Glutamatergic neuron (in vitro differentiated cells): ENCODE measurements at regions not wholly inside any gene's neighbourhood (a gene's known extent, or its start where the extent isn't known, plus 50 kb on each side); places are given as distances from the start of the nearest gene placed in this dataset.

Experiments
- DNase-seq: peaks from one replicate; pipeline ENCODE4 v3.0.0; 2022
- H3K27ac Mint-ChIP-seq: one replicate; pipeline ENCODE4 v1.8.0; 2020; ENCODE audit warnings: mild to moderate bottlenecking, mixed read lengths, inconsistent platforms; ENCODE audit not compliant: unreplicated experiment
- H3K27me3 Mint-ChIP-seq: one replicate; pipeline ENCODE4 v1.8.0; 2020; ENCODE audit warnings: mild to moderate bottlenecking, moderate library complexity, mixed read lengths, inconsistent platforms; ENCODE audit not compliant: unreplicated experiment
- H3K36me3 Mint-ChIP-seq: one replicate; pipeline ENCODE4 v1.8.0; 2020; ENCODE audit warnings: mild to moderate bottlenecking, mixed read lengths, inconsistent platforms; ENCODE audit not compliant: unreplicated experiment
- H3K4me1 Mint-ChIP-seq: one replicate; pipeline ENCODE4 v1.8.0; 2020; ENCODE audit warnings: mild to moderate bottlenecking, low read depth, mixed read lengths, inconsistent platforms; ENCODE audit not compliant: unreplicated experiment
- H3K4me3 Mint-ChIP-seq: one replicate; pipeline ENCODE4 v1.8.0; 2020; ENCODE audit warnings: mild to moderate bottlenecking, mixed read lengths, inconsistent platforms; ENCODE audit not compliant: unreplicated experiment
- H3K9me3 Mint-ChIP-seq: one replicate; pipeline ENCODE4 v1.8.0; 2020; ENCODE audit warnings: mild to moderate bottlenecking, moderate library complexity, mixed read lengths, inconsistent platforms; ENCODE audit not compliant: unreplicated experiment
- TF ChIP-seq, protein P1 (sequence below): fragments of 200-600 bp; sonication (generic); IDR thresholded peaks from one replicate; pipeline ENCODE4 v1.5.0; 2021; ENCODE audit not compliant: partially characterized antibody, unreplicated experiment

DNA sequence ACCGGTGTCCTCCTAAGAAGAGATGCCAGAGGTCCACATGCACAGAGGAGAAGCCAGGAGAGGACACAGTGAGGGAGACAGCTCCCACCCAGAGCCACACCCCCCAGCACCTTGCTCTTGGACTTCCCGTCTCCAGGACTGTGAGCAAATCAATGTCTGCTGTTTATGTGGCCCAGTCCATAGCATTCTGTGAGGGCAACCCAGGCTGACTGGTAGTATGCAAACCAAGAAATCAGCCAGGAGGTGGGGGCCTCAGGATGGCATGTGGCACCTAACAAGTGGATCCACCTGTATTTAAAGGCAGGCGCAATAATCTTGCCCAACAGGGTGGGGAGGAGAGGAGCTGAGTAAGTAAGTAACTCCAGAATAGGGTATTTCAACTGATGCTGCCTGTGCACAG is 136.4 kb downstream of the BRD1 start:
- Mint-ChIP-seq H3K27me3 (peaks cover 10% of the 10 kb centered on the region), H3K36me3 (peaks cover 20% of the 10 kb centered on the region), H3K9me3 (peaks cover 33% of the 10 kb centered on the region), H3K27ac (no peak overlapping the region), H3K4me1 (no peaks in the 10 kb centered on the region), H3K4me3 (no peak overlapping the region)
- DNase-seq: no peak
- TF ChIP-seq, protein P1, sequence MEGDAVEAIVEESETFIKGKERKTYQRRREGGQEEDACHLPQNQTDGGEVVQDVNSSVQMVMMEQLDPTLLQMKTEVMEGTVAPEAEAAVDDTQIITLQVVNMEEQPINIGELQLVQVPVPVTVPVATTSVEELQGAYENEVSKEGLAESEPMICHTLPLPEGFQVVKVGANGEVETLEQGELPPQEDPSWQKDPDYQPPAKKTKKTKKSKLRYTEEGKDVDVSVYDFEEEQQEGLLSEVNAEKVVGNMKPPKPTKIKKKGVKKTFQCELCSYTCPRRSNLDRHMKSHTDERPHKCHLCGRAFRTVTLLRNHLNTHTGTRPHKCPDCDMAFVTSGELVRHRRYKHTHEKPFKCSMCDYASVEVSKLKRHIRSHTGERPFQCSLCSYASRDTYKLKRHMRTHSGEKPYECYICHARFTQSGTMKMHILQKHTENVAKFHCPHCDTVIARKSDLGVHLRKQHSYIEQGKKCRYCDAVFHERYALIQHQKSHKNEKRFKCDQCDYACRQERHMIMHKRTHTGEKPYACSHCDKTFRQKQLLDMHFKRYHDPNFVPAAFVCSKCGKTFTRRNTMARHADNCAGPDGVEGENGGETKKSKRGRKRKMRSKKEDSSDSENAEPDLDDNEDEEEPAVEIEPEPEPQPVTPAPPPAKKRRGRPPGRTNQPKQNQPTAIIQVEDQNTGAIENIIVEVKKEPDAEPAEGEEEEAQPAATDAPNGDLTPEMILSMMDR: no peak

DNA sequence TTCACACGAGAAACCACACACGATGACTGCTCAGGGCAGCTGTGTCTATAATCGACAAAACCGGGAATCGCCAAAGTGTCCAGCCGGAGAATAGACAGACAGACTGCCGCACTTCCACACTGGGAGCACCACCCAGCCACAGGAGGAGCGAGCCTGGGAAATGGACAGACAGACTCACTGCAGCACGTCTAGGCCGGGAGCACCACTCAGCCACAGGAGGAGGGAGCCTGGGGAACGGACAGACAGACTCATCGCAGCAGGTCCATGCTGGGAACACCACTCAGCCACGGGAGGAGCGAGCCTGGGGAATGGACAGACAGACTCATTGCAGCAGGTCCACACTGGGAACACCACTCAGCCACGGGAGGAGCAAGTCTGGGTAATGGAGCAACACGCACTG is 137.2 kb downstream of the BRD1 start:
- Mint-ChIP-seq H3K9me3 (peaks cover 33% of the 10 kb centered on the region), H3K4me3 (no peak overlapping the region), H3K27ac (peak overlapping the region; percentile 39), H3K4me1 (no peaks in the 10 kb centered on the region), H3K27me3 (peaks cover 10% of the 10 kb centered on the region), H3K36me3 (peaks cover 20% of the 10 kb centered on the region)
- TF ChIP-seq, protein P1: no peak
- no peak for DNase-seq

DNA sequence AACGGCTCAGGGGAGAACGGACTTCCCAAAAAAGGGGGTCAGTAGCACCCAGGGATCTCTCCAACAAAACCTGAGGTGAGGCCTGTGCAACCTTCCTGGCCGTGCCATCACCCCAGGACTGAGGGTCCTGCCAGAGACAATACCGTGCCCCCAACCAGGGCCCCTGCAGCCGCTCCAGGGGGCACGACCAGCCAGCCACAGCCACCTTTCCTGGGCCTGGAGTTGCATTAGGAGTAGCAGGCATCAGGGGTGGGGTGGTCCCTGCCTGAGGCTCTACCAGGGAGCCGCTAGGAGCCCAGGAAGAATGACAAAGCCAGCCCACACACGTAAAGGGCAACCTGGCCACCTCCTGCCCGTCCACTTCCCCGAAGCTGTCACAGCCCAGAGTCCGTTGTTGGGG is 137.8 kb downstream of the BRD1 start:
- Mint-ChIP-seq H3K27ac (no peak overlapping the region), H3K27me3 (peaks cover 10% of the 10 kb centered on the region), H3K36me3 (peaks cover 20% of the 10 kb centered on the region), H3K4me1 (no peaks in the 10 kb centered on the region), H3K4me3 (no peak overlapping the region), H3K9me3 (peaks cover 32% of the 10 kb centered on the region)
- no peak for DNase-seq
- TF ChIP-seq, protein P1: no peak

DNA sequence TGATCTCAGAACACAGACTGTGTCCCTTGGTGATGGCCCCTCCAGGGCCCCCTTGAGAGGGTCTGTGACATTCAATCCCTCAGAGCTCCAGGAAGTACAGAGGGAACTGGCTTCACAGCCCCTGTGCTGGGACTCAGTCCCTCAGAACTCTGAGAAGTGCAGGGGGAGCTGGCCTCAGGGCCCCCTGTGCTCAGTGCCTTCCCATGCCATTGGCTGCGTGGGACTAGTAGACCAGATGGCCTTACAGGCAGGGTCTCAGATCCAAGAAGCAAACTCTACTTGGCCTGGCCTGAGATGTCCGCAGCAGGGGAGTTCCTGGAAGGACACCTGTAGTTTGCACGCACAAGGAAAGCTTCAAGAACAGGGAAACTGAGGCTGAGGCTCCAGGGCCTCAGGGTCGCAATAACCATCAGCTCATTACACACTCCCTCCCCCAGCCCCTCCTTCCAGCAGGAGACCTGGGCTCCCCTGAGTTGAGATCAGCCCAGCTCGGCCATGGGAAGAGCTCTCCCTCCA is 138.4 kb downstream of the BRD1 start:
- TF ChIP-seq, protein P1: no peak
- Mint-ChIP-seq H3K27me3 (peaks cover 10% of the 10 kb centered on the region), H3K4me1 (no peaks in the 10 kb centered on the region), H3K27ac (no peak overlapping the region), H3K9me3 (peaks cover 31% of the 10 kb centered on the region), H3K36me3 (peaks cover 20% of the 10 kb centered on the region), H3K4me3 (no peak overlapping the region)
- DNase-seq: no peak

DNA sequence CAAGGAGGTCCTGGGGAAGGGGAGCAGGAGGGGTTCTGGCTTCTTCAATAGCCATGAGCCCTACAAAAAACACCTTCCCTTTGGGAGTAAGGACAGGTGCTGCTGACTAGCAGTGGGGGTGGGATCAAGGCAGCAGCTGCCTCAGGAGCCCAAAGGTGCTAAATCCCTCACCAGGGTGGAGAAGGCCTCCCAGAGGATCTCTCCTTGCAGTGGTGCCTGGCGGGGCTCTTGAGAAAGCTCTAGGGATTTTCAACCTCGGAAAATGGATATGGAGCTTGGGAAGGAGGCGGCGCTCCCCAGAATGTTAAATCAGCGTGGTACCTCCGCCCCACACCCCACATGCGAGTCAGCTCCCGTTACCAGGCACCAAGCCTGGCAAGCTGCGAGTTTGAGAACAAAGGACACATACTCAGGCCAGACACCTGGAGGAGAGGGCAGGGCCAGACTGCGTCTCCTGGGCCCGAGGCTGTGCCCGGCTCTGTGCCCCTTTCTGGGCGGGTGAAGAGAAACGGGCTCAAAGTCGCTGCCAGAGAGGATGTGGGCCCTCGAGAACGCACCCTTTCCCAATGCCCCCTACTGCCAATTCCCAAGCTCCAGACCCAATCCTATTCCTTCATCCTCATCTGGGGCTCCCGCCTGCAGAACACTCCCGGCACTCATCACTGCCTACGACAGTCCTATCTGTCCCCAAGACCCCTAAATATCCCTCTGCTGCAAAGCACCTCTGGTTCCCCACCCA is 139.0 kb downstream of the BRD1 start:
- no peak for DNase-seq
- Mint-ChIP-seq H3K4me1 (no peaks in the 10 kb centered on the region), H3K4me3 (no peak overlapping the region), H3K27me3 (peaks cover 10% of the 10 kb centered on the region), H3K27ac (no peak overlapping the region), H3K36me3 (peaks cover 20% of the 10 kb centered on the region), H3K9me3 (peaks cover 31% of the 10 kb centered on the region)
- TF ChIP-seq, protein P1: no peak
